Inferior parietal cortex (tissue), 1 donor: ENCODE measurements at regions not wholly inside any gene's neighbourhood (a gene's known extent, or its start where the extent isn't known, plus 50 kb on each side); places are given as distances from the start of the nearest gene placed in this dataset.

Experiments used
- DNase-seq: peaks from one replicate; pipeline ENCODE4 v3.0.0-alpha.2; 2016; ENCODE audit errors: extremely low spot score

GRCh38 chr18:42268186-42268725 lies 313.2 kb downstream of the PIK3C3 start:
- no peak for DNase-seq

- DNase-seq: no peak
These were observed 313.8 kb downstream of the PIK3C3 start for GRCh38 chr18:42268798-42269197.

- DNase-seq: no peak
These were observed 316.8 kb downstream of the PIK3C3 start for GRCh38 chr18:42271647-42272414.

DNA sequence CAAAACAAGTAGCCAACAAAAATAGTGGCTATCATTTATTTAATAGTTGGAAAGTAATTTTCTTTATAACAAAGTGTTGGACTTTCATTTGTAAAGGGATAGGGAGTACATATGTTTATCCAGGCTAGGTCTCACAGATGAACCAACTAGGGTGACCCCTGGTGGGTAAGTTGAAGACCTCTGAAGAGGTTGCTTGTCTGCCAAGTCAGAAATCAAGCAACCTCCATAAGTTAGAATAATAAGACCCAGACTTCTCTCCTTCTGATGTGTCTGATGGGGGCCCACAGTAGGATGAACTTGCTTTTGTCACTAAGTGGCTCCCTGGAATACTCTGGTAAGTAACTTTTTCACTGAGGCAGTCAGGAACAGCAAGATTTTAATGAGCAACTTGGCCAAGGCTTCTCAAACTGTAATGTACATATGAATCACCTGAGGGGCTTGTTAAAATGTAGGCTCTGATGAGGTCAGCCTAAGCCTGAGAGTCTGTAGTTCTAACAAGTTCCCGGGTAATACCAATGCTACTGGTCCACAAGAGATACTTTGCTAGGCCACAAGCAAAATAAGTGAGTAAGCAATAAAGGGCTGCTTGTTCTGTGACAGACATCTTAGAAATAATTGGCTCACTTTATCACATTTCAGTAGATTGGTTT lies 319.6 kb downstream of the PIK3C3 start:
- DNase-seq: no peak

DNA sequence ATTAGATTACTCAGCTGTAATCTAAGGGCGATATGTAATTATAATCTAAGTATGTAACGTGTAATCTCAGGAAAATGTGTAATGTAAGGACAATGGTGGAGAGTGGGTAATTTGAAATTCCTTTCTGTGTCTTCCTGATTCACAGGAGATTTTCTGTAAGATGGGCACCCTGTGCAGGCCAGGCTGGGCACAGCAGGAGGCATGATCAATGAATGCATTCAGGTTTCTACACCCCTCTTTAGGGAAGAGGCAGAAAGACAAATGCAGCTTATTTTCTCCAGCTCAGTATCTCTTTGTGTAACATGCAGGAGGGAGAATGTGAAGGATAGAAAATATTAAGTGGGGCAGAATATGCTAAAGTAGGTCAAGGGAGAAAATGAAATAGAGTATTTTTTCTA lies 320.1 kb downstream of the PIK3C3 start:
- DNase-seq: no peak

- DNase-seq: no peak
These were observed 321.1 kb downstream of the PIK3C3 start for GRCh38 chr18:42275949-42276730.

GRCh38 chr18:42281124-42281523 lies 326.1 kb downstream of the PIK3C3 start:
- no peak for DNase-seq

DNA sequence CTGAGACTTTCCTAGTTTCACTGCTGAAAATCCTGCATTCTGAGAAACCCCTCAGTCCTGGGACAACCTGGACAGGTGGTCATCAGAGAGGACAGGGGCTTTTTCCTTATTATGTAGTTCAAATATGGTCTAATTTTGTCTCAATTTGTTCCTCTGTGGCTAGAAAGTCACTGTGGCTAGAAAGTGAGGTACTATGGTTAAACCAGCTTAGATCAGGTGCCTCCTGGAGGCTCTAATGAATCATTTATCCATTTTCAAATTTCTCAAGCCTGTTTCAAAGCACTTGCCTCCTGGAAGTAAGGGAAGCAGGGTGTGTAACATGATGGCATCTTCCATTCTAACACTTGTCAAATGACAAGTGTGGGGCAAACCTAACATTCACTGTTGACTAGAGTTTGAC lies 326.8 kb downstream of the PIK3C3 start:
- DNase-seq: no peak

DNA sequence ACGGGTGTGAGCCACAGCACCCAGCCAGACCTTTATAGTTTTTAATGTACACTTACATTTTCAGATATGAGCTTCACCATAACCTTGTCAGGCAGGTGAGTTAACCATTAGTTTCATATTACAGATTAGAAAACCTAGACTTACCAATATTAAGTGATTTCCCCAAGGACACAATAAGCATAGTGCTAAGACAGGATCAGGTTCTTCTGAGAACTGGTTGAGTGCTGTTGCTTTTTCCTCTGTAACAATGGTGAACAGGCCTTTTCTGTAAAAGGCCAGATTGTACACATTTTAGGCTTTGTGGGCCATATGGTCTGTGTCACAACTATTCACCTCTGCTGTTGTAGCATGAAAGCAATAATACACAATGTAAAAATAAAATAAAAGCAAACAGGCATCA lies 332.0 kb downstream of the PIK3C3 start:
- no peak for DNase-seq

- no peak for DNase-seq
These were observed 333.1 kb downstream of the PIK3C3 start for GRCh38 chr18:42288129-42288528.

DNA sequence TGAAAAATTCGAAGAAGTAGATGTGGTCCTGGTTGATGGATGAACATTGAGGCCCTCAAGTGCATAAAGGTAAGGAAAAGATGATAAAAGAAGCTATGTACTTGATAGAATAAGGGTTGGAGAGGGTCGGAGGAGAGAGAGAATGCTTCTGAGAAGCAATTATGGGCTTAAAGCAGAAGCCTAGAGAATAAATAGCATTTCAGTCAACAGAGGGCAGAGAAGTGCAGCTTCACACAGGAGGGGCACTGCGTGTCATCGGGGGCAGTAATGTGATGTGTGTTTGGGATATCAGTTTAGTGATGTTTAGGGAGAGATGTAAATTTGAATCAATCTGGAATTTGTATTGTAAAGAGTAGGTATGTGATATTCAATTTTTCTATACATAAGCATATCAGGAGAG lies 334.5 kb downstream of the PIK3C3 start:
- no peak for DNase-seq

DNA sequence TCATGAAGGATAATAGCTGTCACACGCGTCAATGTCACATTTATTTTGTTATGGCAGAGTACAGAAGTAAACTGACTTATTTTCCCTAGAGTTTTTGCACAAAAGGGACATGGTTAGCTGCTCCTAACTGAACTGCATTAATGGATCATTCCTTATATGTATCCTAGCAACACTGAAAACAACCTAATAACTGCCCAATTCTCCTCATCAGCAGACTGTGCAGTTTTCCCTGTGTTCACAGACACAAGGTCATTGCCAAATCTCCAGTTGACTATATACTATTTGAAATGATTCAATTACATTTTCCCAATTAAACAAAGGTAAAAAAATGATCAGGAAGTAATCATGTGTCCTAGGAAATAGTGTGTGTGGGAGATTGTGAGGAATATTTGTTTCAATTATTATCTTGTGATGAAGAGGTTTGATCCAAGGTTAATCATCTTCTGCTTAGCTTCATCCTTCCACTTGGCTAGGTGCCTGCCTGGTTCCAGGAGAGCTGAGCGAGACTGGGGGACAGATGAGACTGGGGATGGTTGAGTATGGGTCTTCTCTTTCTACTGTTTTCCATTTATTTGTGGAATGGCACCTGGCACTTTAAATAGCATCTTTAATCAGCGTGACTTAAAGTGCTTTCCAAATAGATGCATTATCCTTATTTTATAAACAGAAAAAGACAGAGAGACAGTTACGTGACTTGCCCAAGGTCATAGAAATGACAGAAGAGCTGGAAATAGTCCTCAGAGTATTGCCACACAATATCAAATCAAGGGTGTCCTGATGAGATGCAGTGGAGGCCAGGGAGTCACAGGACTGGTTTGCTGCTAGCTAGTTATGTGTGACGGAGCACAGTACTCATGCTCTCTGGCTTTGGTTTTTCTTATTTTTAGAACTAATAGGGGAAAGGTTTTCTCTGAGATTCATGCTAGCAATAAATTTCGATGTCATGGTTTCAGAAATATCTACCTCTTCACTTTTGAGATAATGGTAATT lies 335.6 kb downstream of the PIK3C3 start:
- DNase-seq: no peak

- no peak for DNase-seq
These were observed 337.6 kb downstream of the PIK3C3 start for GRCh38 chr18:42292654-42293053.

GRCh38 chr18:42296192-42296591 lies 341.2 kb downstream of the PIK3C3 start:
- DNase-seq: no peak

DNA sequence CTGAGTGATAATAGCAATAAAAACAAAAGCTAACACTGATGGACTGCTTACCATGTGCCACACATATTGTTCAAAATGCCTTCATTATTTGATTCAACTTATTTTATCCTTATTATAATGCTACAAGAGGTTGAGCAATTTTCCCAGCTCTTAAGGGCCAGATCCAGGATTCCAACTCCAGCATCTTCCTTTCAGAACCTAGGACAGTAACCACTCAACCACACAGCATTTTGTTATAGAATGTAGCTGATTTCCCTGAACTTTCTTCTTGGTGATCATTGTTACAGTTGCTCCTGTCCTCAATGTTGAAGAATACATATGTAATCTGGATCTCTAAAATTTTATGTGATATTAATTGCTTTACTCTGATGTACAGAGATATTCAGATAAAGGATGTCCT lies 341.7 kb downstream of the PIK3C3 start:
- no peak for DNase-seq

DNA sequence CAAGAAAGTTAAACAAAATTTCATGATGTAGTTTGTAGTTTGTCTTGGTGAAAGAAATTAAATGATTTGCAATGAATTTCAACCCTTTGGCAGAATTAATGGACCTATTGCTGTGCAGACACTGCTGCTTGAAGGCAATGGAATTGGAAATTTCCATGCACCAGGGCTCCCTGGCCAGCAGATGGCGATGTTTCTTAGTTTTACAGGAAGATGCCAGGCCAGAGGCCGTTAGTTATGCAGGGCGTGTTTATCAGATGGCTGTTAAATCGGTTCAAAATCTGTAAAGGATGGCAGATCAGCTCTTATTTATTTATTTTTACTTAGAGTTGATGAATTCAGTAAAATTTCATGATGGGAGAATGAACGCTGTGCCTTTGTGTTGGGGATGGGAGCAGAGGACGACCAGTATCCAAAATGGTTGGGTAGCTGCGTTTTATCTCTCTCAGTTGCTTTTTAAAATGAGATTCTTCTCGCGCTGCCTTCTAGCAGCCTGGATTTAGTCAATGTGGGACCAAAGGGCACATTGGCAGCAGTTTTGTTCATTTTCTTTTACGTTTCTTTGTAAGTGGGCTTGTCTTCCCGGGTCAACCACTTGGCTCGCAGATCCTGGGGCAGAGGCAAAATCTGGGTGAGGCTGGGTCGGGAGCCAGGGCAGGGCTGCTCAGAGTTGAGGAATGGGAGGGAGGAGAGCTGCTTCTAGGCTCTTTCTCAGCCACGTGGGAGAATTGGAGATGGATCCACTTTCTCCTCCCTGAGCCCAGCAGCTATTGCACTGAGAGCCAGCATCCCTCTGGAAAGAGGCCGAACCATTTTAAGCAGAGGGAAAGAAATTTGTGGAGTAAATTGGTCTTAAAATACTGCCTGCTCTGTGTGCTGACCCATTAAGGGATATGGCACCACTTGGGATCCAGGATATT lies 344.0 kb downstream of the PIK3C3 start:
- DNase-seq: peak; percentile 98

- no peak for DNase-seq
These were observed 351.0 kb downstream of the PIK3C3 start for GRCh38 chr18:42305869-42306593.

GRCh38 chr18:42306594-42306980 lies 351.6 kb downstream of the PIK3C3 start:
- DNase-seq: no peak

GRCh38 chr18:42310956-42311355 lies 355.9 kb downstream of the PIK3C3 start:
- no peak for DNase-seq
